ENCODE measurements at regions not wholly inside any gene's neighbourhood (a gene's known extent, or its start where the extent isn't known, plus 50 kb on each side); places are given as distances from the start of the nearest gene placed in this dataset.

GRCh38 chr5:93682471-93683404, 58.7 kb downstream of the POU5F2 start:
- DNase-seq (ENCODE audit: low read depth), result peak; percentile 21

GRCh38 chr5:93681432-93681831, 60.0 kb downstream of the POU5F2 start:
- DNase-seq (ENCODE audit: low read depth), result no peak

GRCh38 chr5:93677359-93677891, 64.0 kb downstream of the POU5F2 start:
- DNase-seq (ENCODE audit: low read depth), result peak; percentile 92

- DNase-seq (ENCODE audit: low read depth), result no peak
Measured at GRCh38 chr5:93676704-93677103, 64.7 kb downstream of the POU5F2 start.

GRCh38 chr5:93675460-93676450, 65.6 kb downstream of the POU5F2 start:
- DNase-seq (ENCODE audit: low read depth), result no peak

- DNase-seq (ENCODE audit: low read depth), result no peak
Measured at GRCh38 chr5:93674866-93675459, 66.4 kb downstream of the POU5F2 start.

- no peak for DNase-seq (ENCODE audit: low read depth)
Measured at GRCh38 chr5:93674138-93674537, 67.3 kb downstream of the POU5F2 start.

GRCh38 chr5:93673316-93673954, 68.0 kb downstream of the POU5F2 start:
- DNase-seq (ENCODE audit: low read depth), result no peak

GRCh38 chr5:93665648-93666047, 75.8 kb downstream of the POU5F2 start:
- DNase-seq (ENCODE audit: low read depth), result no peak

- DNase-seq (ENCODE audit: low read depth), result no peak
Measured at GRCh38 chr5:93660677-93661076, 77.7 kb downstream of the NR2F1 start.

GRCh38 chr5:93658044-93658443, 75.0 kb downstream of the NR2F1 start:
- no peak for DNase-seq (ENCODE audit: low read depth)

GRCh38 chr5:93654676-93655075, 71.7 kb downstream of the NR2F1 start:
- no peak for DNase-seq (ENCODE audit: low read depth)

GRCh38 chr5:93653716-93654115, 70.7 kb downstream of the NR2F1 start:
- peak; percentile 57 for DNase-seq (ENCODE audit: low read depth)

- DNase-seq (ENCODE audit: low read depth), result peak; percentile 21
Measured at GRCh38 chr5:93649234-93649900, 66.3 kb downstream of the NR2F1 start.

GRCh38 chr5:93644760-93645159, 61.7 kb downstream of the NR2F1 start:
- DNase-seq (ENCODE audit: low read depth), result no peak
